Chondrocyte (in vitro differentiated cells): ENCODE measurements at regions not wholly inside any gene's neighbourhood (a gene's known extent, or its start where the extent isn't known, plus 50 kb on each side); places are given as distances from the start of the nearest gene placed in this dataset.

Experiments
- DNase-seq: peaks from one replicate; pipeline ENCODE4 v3.0.0; 2021; ENCODE audit warnings: mixed read lengths, low spot score
- H3K27ac Mint-ChIP-seq: one replicate; pipeline ENCODE4 v1.8.0; 2021; ENCODE audit warnings: mild to moderate bottlenecking, moderate library complexity, mixed read lengths; ENCODE audit not compliant: unreplicated experiment
- H3K27me3 Mint-ChIP-seq: 2 replicates; pipeline ENCODE4 v1.8.0; 2021; ENCODE audit warnings: low read depth, mixed read lengths
- H3K36me3 Mint-ChIP-seq: 2 replicates; pipeline ENCODE4 v1.8.0; 2021; ENCODE audit warnings: low read depth, mixed read lengths
- H3K4me1 Mint-ChIP-seq: 2 replicates; pipeline ENCODE4 v1.8.0; 2021; ENCODE audit warnings: low read depth, mild to moderate bottlenecking, mixed read lengths
- H3K4me3 Mint-ChIP-seq: one replicate; pipeline ENCODE4 v1.8.0; 2021; ENCODE audit warnings: mild to moderate bottlenecking, moderate library complexity, mixed read lengths; ENCODE audit not compliant: unreplicated experiment
- H3K9me3 Mint-ChIP-seq: 2 replicates; pipeline ENCODE4 v1.8.0; 2021; ENCODE audit warnings: low read depth, mixed read lengths
- CTCF ChIP-seq: fragments of 200-600 bp; sonication (generic); IDR thresholded peaks from 2 replicates; pipeline ENCODE4 v1.5.0; 2021; ENCODE audit warnings: antibody characterized with exemption, mild to moderate bottlenecking, moderate library complexity

DNA sequence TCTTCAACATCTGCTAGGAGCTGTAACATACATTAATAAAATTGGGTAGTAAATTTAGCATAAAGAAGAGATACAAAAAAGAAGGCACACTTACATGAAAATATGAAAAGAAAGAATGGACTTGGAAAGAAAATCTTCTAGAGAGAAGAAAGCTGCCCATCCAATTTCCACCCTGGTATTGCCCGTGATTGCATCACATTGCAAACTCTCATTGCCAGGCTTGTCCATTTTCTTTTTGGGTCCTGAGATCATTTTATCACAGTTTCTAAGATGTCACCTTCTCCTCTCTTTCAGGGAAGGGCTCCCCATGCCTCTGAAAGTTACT, 321.5 kb downstream of the RND3 start:
- no peak for TF ChIP-seq CTCF
- H3K4me1 Mint-ChIP-seq, result peaks cover 45% of the 10 kb centered on the region
- H3K4me3 Mint-ChIP-seq, result no peak overlapping the region
- no peak for DNase-seq
- H3K27ac Mint-ChIP-seq, result peak overlapping the region; percentile 96
- no peaks in the 10 kb centered on the region for H3K36me3 Mint-ChIP-seq
- no peaks in the 10 kb centered on the region for H3K27me3 Mint-ChIP-seq
- no peaks in the 10 kb centered on the region for H3K9me3 Mint-ChIP-seq

GRCh38 chr2:150165442-150165841, 322.0 kb downstream of the RND3 start:
- peaks cover 45% of the 10 kb centered on the region for H3K4me1 Mint-ChIP-seq
- DNase-seq, result no peak
- H3K4me3 Mint-ChIP-seq, result no peak overlapping the region
- no peaks in the 10 kb centered on the region for H3K9me3 Mint-ChIP-seq
- H3K27ac Mint-ChIP-seq, result no peak overlapping the region
- H3K27me3 Mint-ChIP-seq, result no peaks in the 10 kb centered on the region
- no peak for TF ChIP-seq CTCF
- no peaks in the 10 kb centered on the region for H3K36me3 Mint-ChIP-seq

- Mint-ChIP-seq H3K9me3 (no peaks in the 10 kb centered on the region), H3K4me1 (peaks cover 22% of the 10 kb centered on the region), H3K27ac (no peak overlapping the region), H3K27me3 (no peaks in the 10 kb centered on the region), H3K4me3 (no peak overlapping the region), H3K36me3 (no peaks in the 10 kb centered on the region)
- TF ChIP-seq CTCF, result no peak
- no peak for DNase-seq
Measured at GRCh38 chr2:150162241-150162942, 325.1 kb downstream of the RND3 start.

GRCh38 chr2:150160058-150160457, 327.4 kb downstream of the RND3 start:
- H3K9me3 Mint-ChIP-seq, result no peaks in the 10 kb centered on the region
- TF ChIP-seq CTCF, result no peak
- no peak overlapping the region for H3K27ac Mint-ChIP-seq
- H3K4me3 Mint-ChIP-seq, result no peak overlapping the region
- no peaks in the 10 kb centered on the region for H3K36me3 Mint-ChIP-seq
- H3K4me1 Mint-ChIP-seq, result peaks cover 5% of the 10 kb centered on the region
- no peaks in the 10 kb centered on the region for H3K27me3 Mint-ChIP-seq
- no peak for DNase-seq

GRCh38 chr2:150159300-150159699, 328.2 kb downstream of the RND3 start:
- no peak for TF ChIP-seq CTCF
- Mint-ChIP-seq H3K36me3 (no peaks in the 10 kb centered on the region), H3K4me1 (peaks cover 5% of the 10 kb centered on the region), H3K9me3 (no peaks in the 10 kb centered on the region), H3K27me3 (no peaks in the 10 kb centered on the region), H3K27ac (no peak overlapping the region), H3K4me3 (no peak overlapping the region)
- no peak for DNase-seq
